Astrocyte of the spinal cord (primary cell): ENCODE measurements at regions not wholly inside any gene's neighbourhood (a gene's known extent, or its start where the extent isn't known, plus 50 kb on each side); places are given as distances from the start of the nearest gene placed in this dataset.
"Not testable (repeated sequence)": the region's sequence is repeated elsewhere in the genome, so short reads cannot be mapped to it uniquely, and the experiment has no call there.

Experiments used
- DNase-seq: peaks from one replicate; pipeline ENCODE4 v3.0.0; 2011; ENCODE audit warnings: low read depth, low spot score
- H3K4me3 ChIP-seq: 2 replicates; pipeline ENCODE4 v1.5.1; 2011; ENCODE audit warnings: low read depth, mild to moderate bottlenecking, low read length, moderate library complexity
- CTCF ChIP-seq: IDR thresholded peaks from 2 replicates; pipeline ENCODE4 v1.5.1; 2012; ENCODE audit warnings: low read depth, mild to moderate bottlenecking, low read length, inconsistent platforms
- in situ Hi-C: cut with HindIII; loops from 2 replicates; pipeline ENCODE4 v1.10.0; 2017; ENCODE audit warnings: low sequenced_read_pairs

GRCh38 chr12:67088401-67089118 is 180.6 kb upstream of the CAND1 start:
- in situ Hi-C loops = no loop called here
- H3K4me3 ChIP-seq = no peak overlapping the region
- no peak for TF ChIP-seq CTCF
- DNase-seq = no peak

- TF ChIP-seq CTCF = no peak
- no peak overlapping the region for H3K4me3 ChIP-seq
- in situ Hi-C loops = no loop called here
- DNase-seq = no peak
Measured at GRCh38 chr12:67091204-67091603, 178.0 kb upstream of the CAND1 start.

GRCh38 chr12:67091678-67092077 is 177.5 kb upstream of the CAND1 start:
- in situ Hi-C loops = no loop called here
- no peak overlapping the region for H3K4me3 ChIP-seq
- TF ChIP-seq CTCF = no peak
- DNase-seq = no peak

GRCh38 chr12:67092934-67093333 is 176.2 kb upstream of the CAND1 start:
- H3K4me3 ChIP-seq, in situ Hi-C loops, DNase-seq: not testable (repeated sequence)

GRCh38 chr12:67096533-67097318 is 172.4 kb upstream of the CAND1 start:
- in situ Hi-C loops = no loop called here
- no peak for TF ChIP-seq CTCF
- no peak overlapping the region for H3K4me3 ChIP-seq
- DNase-seq = peak; percentile 17

- H3K4me3 ChIP-seq = no peak overlapping the region
- in situ Hi-C loops = no loop called here
- TF ChIP-seq CTCF = no peak
- no peak for DNase-seq
Measured at GRCh38 chr12:67099858-67100257, 169.3 kb upstream of the CAND1 start.

GRCh38 chr12:67103521-67103920 is 165.6 kb upstream of the CAND1 start:
- no peak for TF ChIP-seq CTCF
- in situ Hi-C loops = no loop called here
- H3K4me3 ChIP-seq = no peak overlapping the region
- no peak for DNase-seq
